Loucy (cell line): ENCODE measurements at regions not wholly inside any gene's neighbourhood (a gene's known extent, or its start where the extent isn't known, plus 50 kb on each side); places are given as distances from the start of the nearest gene placed in this dataset.

ENCODE experiments used
- CTCF ChIP-seq: fragments of 200-600 bp; sonication (generic); conservative IDR thresholded peaks from 2 replicates; pipeline ENCODE4 v1.5.1; 2014; ENCODE audit warnings: mild to moderate bottlenecking, antibody characterized with exemption, low read length
- EZH2phosphoT487 ChIP-seq: fragments of 200-600 bp; IDR thresholded peaks from 2 replicates; pipeline ENCODE4 v1.6.1; 2018; ENCODE audit warnings: antibody characterized with exemption, mild to moderate bottlenecking, moderate library complexity, borderline replicate concordance

- TF ChIP-seq CTCF (no peak), EZH2phosphoT487 (no peak)
Measured at GRCh38 chr9:119451426-119451825, 82.2 kb upstream of the BRINP1 start.
